ENCODE measurements at regions not wholly inside any gene's neighbourhood (a gene's known extent, or its start where the extent isn't known, plus 50 kb on each side); places are given as distances from the start of the nearest gene placed in this dataset.

- Mint-ChIP-seq H3K4me3 (no peak overlapping the region), H3K4me1 (no peaks in the 10 kb centered on the region), H3K27ac (no peak overlapping the region), H3K27me3 (peaks cover 37% of the 10 kb centered on the region), H3K9me3 (ENCODE audit: insufficient read depth) (peaks cover 14% of the 10 kb centered on the region)
- Histone ChIP-seq H3K9ac (ENCODE audit: low read length) (no peak overlapping the region), H3K9me3 (ENCODE audit: control extremely low read depth in 1 of 3, control insufficient read depth in 2 of 3, insufficient read depth in 1 of 3, low read length in 2 of 3) (peaks cover 0 to 11% (median 9%) of the 10 kb centered on the region in 3 donors), H3K4me3 (ENCODE audit: control extremely low read depth in 1 of 5, extremely low read depth in 1 of 5, insufficient read depth in 1 of 5, low read depth in 2 of 5, low read length in 4 of 5) (no peak overlapping the region), H3K27me3 (replicated peaks in 1 of 4; ENCODE audit: control extremely low read depth in 1 of 4, control insufficient read depth in 3 of 4, insufficient read depth in 4 of 4, low read length in 3 of 4) (peaks cover 0 to 2% (median 0%) of the 10 kb centered on the region in 4 experiments), H3K27ac (ENCODE audit: low read length in 2 of 2) (no peak overlapping the region), H4K20me1 (ENCODE audit: control insufficient read depth, insufficient read depth, low read length, poor library complexity, severe bottlenecking) (no peaks in the 10 kb centered on the region), H2AFZ (ENCODE audit: insufficient read depth, low read depth, low read length, poor library complexity, severe bottlenecking) (no peak overlapping the region), H3K4me2 (replicated peaks; ENCODE audit: low read depth, low read length, poor library complexity, severe bottlenecking) (no peak overlapping the region), H3K36me3 (replicated peaks in 1 of 2; ENCODE audit: control extremely low read depth in 1 of 2, control insufficient read depth in 1 of 2, extremely low read depth in 1 of 2, insufficient read depth in 2 of 2, low read length in 1 of 2) (no peaks in the 10 kb centered on the region), H3K79me2 (ENCODE audit: control insufficient read depth, insufficient read depth, low read length) (no peaks in the 10 kb centered on the region), H3K4me1 (ENCODE audit: control insufficient read depth in 2 of 2, insufficient read depth in 2 of 2, low read length in 2 of 2) (no peaks in the 10 kb centered on the region)
- TF ChIP-seq EZH2 (IDR thresholded peaks at IDR 0.05; ENCODE audit: borderline replicate concordance, insufficient read depth, low read depth, low read length, poor library complexity, severe bottlenecking) (no peak), CTCF (IDR thresholded peaks at IDR 0.05) (no peak)
- intact Hi-C loops (cut with micrococcal nuclease): no loop called here
- ChIA-PET CTCF (no interaction called here), POLR2A (no interaction called here)
- no peak for ATAC-seq (ENCODE audit: low read depth)
- WGBS (ENCODE audit: insufficient coverage): 89% methylated on average over 12 of the region's 14 CpGs
- no peak for DNase-seq
Observed at GRCh38 chr3:197363553-197364409, 65.4 kb upstream of the DLG1 start.

GRCh38 chr3:197362081-197362480, 63.7 kb upstream of the DLG1 start:
- H3K79me2 ChIP-seq (ENCODE audit: control insufficient read depth, insufficient read depth, low read length): no peaks in the 10 kb centered on the region
- peaks cover 0 to 11% (median 9%) of the 10 kb centered on the region in 3 donors for H3K9me3 ChIP-seq (ENCODE audit: control extremely low read depth in 1 of 3, control insufficient read depth in 2 of 3, insufficient read depth in 1 of 3, low read length in 2 of 3)

More at GRCh38 chr3:197362081-197362480, 63.7 kb upstream of the DLG1 start:
- Mint-ChIP-seq H3K27ac (no peak overlapping the region), H3K9me3 (ENCODE audit: insufficient read depth) (peaks cover 15% of the 10 kb centered on the region), H3K27me3 (peaks cover 34% of the 10 kb centered on the region), H3K4me3 (no peak overlapping the region), H3K4me1 (no peaks in the 10 kb centered on the region)
- H3K36me3 ChIP-seq (replicated peaks in 1 of 2; ENCODE audit: control extremely low read depth in 1 of 2, control insufficient read depth in 1 of 2, extremely low read depth in 1 of 2, insufficient read depth in 2 of 2, low read length in 1 of 2): no peaks in the 10 kb centered on the region
- no peak for DNase-seq
- CTCF ChIA-PET: interaction anchor here (0.7 kb wide), 1 partner anchor 105 kb away, joined by 3 read pairs; no protein-coding TSS in a partner anchor
- no peak overlapping the region for H3K4me3 ChIP-seq (ENCODE audit: control extremely low read depth in 1 of 5, extremely low read depth in 1 of 5, insufficient read depth in 1 of 5, low read depth in 2 of 5, low read length in 4 of 5)
- POLR2A ChIA-PET: no interaction called here
- H4K20me1 ChIP-seq (ENCODE audit: control insufficient read depth, insufficient read depth, low read length, poor library complexity, severe bottlenecking): no peaks in the 10 kb centered on the region
- ATAC-seq (ENCODE audit: low read depth): no peak
- no peak overlapping the region for H3K27ac ChIP-seq (ENCODE audit: low read length in 2 of 2)
- H3K9ac ChIP-seq (ENCODE audit: low read length): no peak overlapping the region
- H2AFZ ChIP-seq (ENCODE audit: insufficient read depth, low read depth, low read length, poor library complexity, severe bottlenecking): no peak overlapping the region
- no peaks in the 10 kb centered on the region for H3K4me1 ChIP-seq (ENCODE audit: control insufficient read depth in 2 of 2, insufficient read depth in 2 of 2, low read length in 2 of 2)
- H3K27me3 ChIP-seq (replicated peaks in 1 of 4; ENCODE audit: control extremely low read depth in 1 of 4, control insufficient read depth in 3 of 4, insufficient read depth in 4 of 4, low read length in 3 of 4): peaks cover 0 to 2% (median 0%) of the 10 kb centered on the region in 4 experiments
- no peak overlapping the region for H3K4me2 ChIP-seq (replicated peaks; ENCODE audit: low read depth, low read length, poor library complexity, severe bottlenecking)
- intact Hi-C loops (cut with micrococcal nuclease): no loop called here
- TF ChIP-seq CTCF (IDR thresholded peaks at IDR 0.05) (no peak), EZH2 (IDR thresholded peaks at IDR 0.05; ENCODE audit: borderline replicate concordance, insufficient read depth, low read depth, low read length, poor library complexity, severe bottlenecking) (no peak)
- 100% methylated on average over 1 of the region's 2 CpGs for WGBS (ENCODE audit: insufficient coverage)

Measured in B cell (primary cell).